GM12878 (cell line): ENCODE measurements at regions not wholly inside any gene's neighbourhood (a gene's known extent, or its start where the extent isn't known, plus 50 kb on each side); places are given as distances from the start of the nearest gene placed in this dataset.

ENCODE experiments used
- ATAC-seq: fragments of 200-7000 bp; cut with Tn5 transposase; 3 replicates; pipeline ENCODE4 v1.9.1; 2020; ENCODE audit warnings: mild to moderate bottlenecking, moderate library complexity
- BruUV-seq: library from RNA; stranded (reverse); fragments of 400-500 nt; replicated peaks from 2 replicates; lab custom pipeline; 2021; lab: Mats Ljungman, UMichigan
- CTCF ChIA-PET: fragments of 300-600 bp; sonication (Branson Sonifier 250); formaldehyde crosslinking; extraction: SDS; loops from one replicate; lab custom pipeline; 2021; ENCODE audit warnings: inconsistent platforms; lab: Yijun Ruan, JAX
- POLR2A ChIA-PET: fragments of 350-600 bp; formaldehyde crosslinking; extraction: SDS; loops from one replicate; lab custom pipeline; 2021; ENCODE audit warnings: inconsistent platforms; lab: Charles Lee
- RAD21 ChIA-PET: fragments of 300-600 bp; sonication (Branson Sonifier 250); formaldehyde crosslinking; loops from one replicate; lab custom pipeline; 2023; ENCODE audit warnings: antibody characterized with exemption; ENCODE audit not compliant: unreplicated experiment; lab: Charles Lee
- SMC1A ChIA-PET: fragments of 300-600 bp; sonication (Branson Sonifier 250); formaldehyde crosslinking; loops from one replicate; lab custom pipeline; 2023; ENCODE audit not compliant: unreplicated experiment, uncharacterized antibody; lab: Charles Lee
- DNase-seq: peaks from one replicate; pipeline ENCODE4 v3.0.0-alpha.2; 2011; ENCODE audit warnings: low read depth, low spot score
- FAIRE-seq: peaks from 3 replicates; lab custom pipeline; 2011; peaks lifted over from hg19 to GRCh38; lab: Jason Lieb, UNC
- H2AFZ ChIP-seq: 2 replicates; pipeline ENCODE4 v1.6.0; 2011; ENCODE audit warnings: low read depth, low read length, control low read depth; ENCODE audit not compliant: control insufficient read depth
- H3K27ac ChIP-seq: 2 replicates; pipeline ENCODE4 v1.5.1; 2011; ENCODE audit warnings: control low read depth; ENCODE audit not compliant: control insufficient read depth, insufficient read depth
- H3K27me3 ChIP-seq, 2 experiments: replicated peaks in 1 of 2; 2 replicates each; pipeline versions ENCODE4 v1.6.0 to v1.6.1; 2011; ENCODE audit warnings: low read length in 1 of 2; ENCODE audit not compliant: control insufficient read depth in 2 of 2, insufficient read depth in 2 of 2
- H3K36me3 ChIP-seq, 2 experiments: 2 replicates each; pipeline ENCODE4 v1.5.1; 2011; ENCODE audit warnings: low read length in 1 of 2; ENCODE audit not compliant: control insufficient read depth in 2 of 2, insufficient read depth in 2 of 2
- H3K4me1 ChIP-seq: 2 replicates; pipeline ENCODE4 v1.6.1; 2011; ENCODE audit warnings: mild to moderate bottlenecking, low read length, moderate library complexity, mixed read lengths; ENCODE audit not compliant: control insufficient read depth, insufficient read depth
- H3K4me2 ChIP-seq: 2 replicates; pipeline ENCODE4 v1.6.0; 2011; ENCODE audit warnings: control low read depth; ENCODE audit not compliant: control insufficient read depth, insufficient read depth
- H3K4me3 ChIP-seq: fragments of 200-600 bp; sonication (generic); 2 replicates; pipeline ENCODE4 v1.5.1; 2016
- H3K79me2 ChIP-seq: 2 replicates; pipeline ENCODE4 v1.6.0; 2011; ENCODE audit warnings: low read length; ENCODE audit not compliant: control insufficient read depth, insufficient read depth
- H3K9ac ChIP-seq: 2 replicates; pipeline ENCODE4 v1.8.0; 2011; ENCODE audit warnings: low read length, control low read depth, mixed read lengths; ENCODE audit not compliant: control insufficient read depth, insufficient read depth
- H3K9me3 ChIP-seq: replicated peaks from 3 replicates; pipeline ENCODE4 v1.5.1; 2011; ENCODE audit warnings: mild to moderate bottlenecking, low read length; ENCODE audit not compliant: control insufficient read depth, insufficient read depth
- H4K20me1 ChIP-seq: 2 replicates; pipeline ENCODE4 v1.6.0; 2011; ENCODE audit not compliant: control insufficient read depth, insufficient read depth
- BRCA1 ChIP-seq: IDR thresholded peaks from 2 replicates; pipeline ENCODE4 v1.6.1; 2011; ENCODE audit warnings: low read depth, low read length, improper control_type of control experiment
- CBFB ChIP-seq: IDR thresholded peaks from 2 replicates; pipeline ENCODE4 v1.6.1; 2016; ENCODE audit warnings: antibody characterized with exemption, low read depth
- EZH2 ChIP-seq: IDR thresholded peaks from 2 replicates; pipeline ENCODE4 v1.6.1; 2012; ENCODE audit warnings: low read depth, mild to moderate bottlenecking, control low read depth, inconsistent platforms, low read length, borderline replicate concordance; ENCODE audit not compliant: control insufficient read depth
- LARP7 ChIP-seq: fragments of 450-650 bp; IDR thresholded peaks from 2 replicates; pipeline ENCODE4 v1.6.1; 2017; ENCODE audit warnings: mild to moderate bottlenecking
- MEF2B ChIP-seq: fragments of 450-650 bp; IDR thresholded peaks from 2 replicates; pipeline ENCODE4 v1.6.1; 2018; ENCODE audit warnings: mild to moderate bottlenecking, moderate library complexity; ENCODE audit not compliant: partially characterized antibody, poor library complexity, severe bottlenecking
- MTA3 ChIP-seq: IDR thresholded peaks from 2 replicates; pipeline ENCODE4 v1.6.1; 2012; ENCODE audit warnings: low read length, inconsistent platforms, borderline replicate concordance
- NFYA ChIP-seq: IDR thresholded peaks from 2 replicates; pipeline ENCODE4 v1.6.1; 2011; ENCODE audit warnings: low read depth, mild to moderate bottlenecking, low read length, improper control_type of control experiment, borderline replicate concordance
- NR2C2 ChIP-seq: IDR thresholded peaks from 2 replicates; pipeline ENCODE4 v1.6.1; 2011; ENCODE audit warnings: borderline replicate concordance, low read depth; ENCODE audit not compliant: control insufficient read depth, insufficient read length
- SIN3A ChIP-seq: IDR thresholded peaks from 2 replicates; pipeline ENCODE4 v1.6.1; 2012; ENCODE audit warnings: low read depth, low read length, improper control_type of control experiment
- WGBS: methylation state at CpG from one replicate; pipeline ENCODE4 v1.1.6; 2016; ENCODE audit warnings: low lambda C conversion rate; ENCODE audit not compliant: insufficient replicate concordance, insufficient coverage; ENCODE audit errors: missing lambda C conversion rate; 5-methylcytosine and 5-hydroxymethylcytosine counted together
- in situ Hi-C: fragments of 300-500 bp; cut with MboI; formaldehyde crosslinking; loops from 9 replicates; pipeline ENCODE4 v1.14.3; 2018; ENCODE audit warnings: mixed read lengths
- intact Hi-C: fragments of 100-400 bp; cut with micrococcal nuclease; formaldehyde crosslinking; loops from one replicate; pipeline ENCODE4 v1.14.2; 2022; ENCODE audit not compliant: unreplicated experiment
- TF ChIP-seq, protein P1 (sequence below): fragments of 450-650 bp; IDR thresholded peaks from 2 replicates; pipeline ENCODE4 v1.6.1; 2018; ENCODE audit warnings: mild to moderate bottlenecking, low read depth, moderate library complexity; ENCODE audit not compliant: partially characterized antibody
- TF ChIP-seq, protein P2 (sequence below): IDR thresholded peaks from 2 replicates; pipeline ENCODE4 v1.6.1; 2011; ENCODE audit warnings: borderline replicate concordance, low read depth, mild to moderate bottlenecking, moderate library complexity, low read length; ENCODE audit not compliant: insufficient read depth, poor library complexity, severe bottlenecking

DNA sequence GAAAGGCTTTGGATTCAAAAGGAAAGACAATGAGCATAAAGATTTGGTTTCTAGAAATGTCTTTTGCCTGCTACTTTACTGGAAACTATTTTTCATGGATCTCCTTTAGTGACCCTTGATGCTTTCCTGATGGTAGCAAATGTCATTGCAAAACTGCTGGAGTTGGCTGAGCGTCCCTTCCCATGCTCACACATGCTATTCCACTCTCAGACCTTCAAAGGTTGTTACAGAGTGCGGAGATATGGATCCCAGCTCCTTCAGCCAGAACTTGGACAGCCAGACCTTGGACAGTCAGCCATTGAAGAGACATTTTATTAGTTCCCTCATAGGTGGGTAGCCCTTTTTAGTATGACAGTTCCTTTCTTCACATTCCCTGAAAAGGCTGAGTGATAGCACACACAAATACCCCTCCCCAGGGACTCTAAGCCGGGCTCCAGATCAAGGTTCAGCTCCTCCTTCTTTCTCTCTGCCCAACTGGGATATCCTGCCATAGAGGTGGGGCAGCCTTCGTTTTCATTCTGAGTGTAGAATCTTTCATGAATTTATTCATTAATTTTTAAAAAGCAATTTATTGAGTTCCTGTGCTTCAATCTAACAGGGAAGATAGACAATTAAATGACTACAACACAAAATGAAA lies 153.3 kb upstream of the SLC44A1 start:
- no peak overlapping the region for H3K9ac ChIP-seq
- H3K79me2 ChIP-seq: no peaks in the 10 kb centered on the region

DNA sequence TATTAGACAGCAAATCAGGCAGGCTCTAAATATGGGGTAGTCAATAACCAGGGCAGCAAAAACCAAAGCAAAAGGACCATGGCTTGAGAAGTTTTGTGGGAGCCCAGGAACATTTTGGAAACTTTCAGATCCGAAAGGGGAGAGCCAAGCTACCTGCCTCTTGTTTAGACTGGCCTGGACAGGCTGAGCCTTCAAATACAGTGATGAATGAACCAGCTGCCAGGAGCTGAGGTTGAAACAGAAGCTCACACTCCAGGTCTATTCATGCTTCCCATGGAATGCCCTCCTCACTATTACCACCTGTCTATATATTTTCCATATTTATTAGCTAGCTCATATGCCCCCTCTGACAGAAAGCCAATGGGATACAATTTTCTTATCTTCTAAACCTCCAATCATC lies 150.8 kb upstream of the SLC44A1 start:
- no peak overlapping the region for H3K4me3 ChIP-seq
- ChIA-PET POLR2A (no interaction called here), SMC1A (interaction anchor here (0.6 kb wide), 1 partner anchor 358 kb away, joined by 3 read pairs; no protein-coding TSS in a partner anchor), CTCF (no interaction called here), RAD21 (no interaction called here)
- H3K79me2 ChIP-seq: no peaks in the 10 kb centered on the region
- DNase-seq (no peak), FAIRE-seq (no peak), ATAC-seq (no peak)
- no TSS peak for BruUV-seq
- 0% methylated on average over 1 of the region's 1 CpG for WGBS
- H3K27ac ChIP-seq: no peak overlapping the region
- no peaks in the 10 kb centered on the region for H3K27me3 ChIP-seq
- H3K4me2 ChIP-seq: no peak overlapping the region
- no peaks in the 10 kb centered on the region for H3K9me3 ChIP-seq
- intact Hi-C loops: no loop called here
- in situ Hi-C loops: no loop called here
- H2AFZ ChIP-seq: no peak overlapping the region
- no peak overlapping the region for H3K9ac ChIP-seq
- H3K4me1 ChIP-seq: no peaks in the 10 kb centered on the region
- no peaks in the 10 kb centered on the region for H4K20me1 ChIP-seq
- no peaks in the 10 kb centered on the region for H3K36me3 ChIP-seq
- TF ChIP-seq, protein P1, sequence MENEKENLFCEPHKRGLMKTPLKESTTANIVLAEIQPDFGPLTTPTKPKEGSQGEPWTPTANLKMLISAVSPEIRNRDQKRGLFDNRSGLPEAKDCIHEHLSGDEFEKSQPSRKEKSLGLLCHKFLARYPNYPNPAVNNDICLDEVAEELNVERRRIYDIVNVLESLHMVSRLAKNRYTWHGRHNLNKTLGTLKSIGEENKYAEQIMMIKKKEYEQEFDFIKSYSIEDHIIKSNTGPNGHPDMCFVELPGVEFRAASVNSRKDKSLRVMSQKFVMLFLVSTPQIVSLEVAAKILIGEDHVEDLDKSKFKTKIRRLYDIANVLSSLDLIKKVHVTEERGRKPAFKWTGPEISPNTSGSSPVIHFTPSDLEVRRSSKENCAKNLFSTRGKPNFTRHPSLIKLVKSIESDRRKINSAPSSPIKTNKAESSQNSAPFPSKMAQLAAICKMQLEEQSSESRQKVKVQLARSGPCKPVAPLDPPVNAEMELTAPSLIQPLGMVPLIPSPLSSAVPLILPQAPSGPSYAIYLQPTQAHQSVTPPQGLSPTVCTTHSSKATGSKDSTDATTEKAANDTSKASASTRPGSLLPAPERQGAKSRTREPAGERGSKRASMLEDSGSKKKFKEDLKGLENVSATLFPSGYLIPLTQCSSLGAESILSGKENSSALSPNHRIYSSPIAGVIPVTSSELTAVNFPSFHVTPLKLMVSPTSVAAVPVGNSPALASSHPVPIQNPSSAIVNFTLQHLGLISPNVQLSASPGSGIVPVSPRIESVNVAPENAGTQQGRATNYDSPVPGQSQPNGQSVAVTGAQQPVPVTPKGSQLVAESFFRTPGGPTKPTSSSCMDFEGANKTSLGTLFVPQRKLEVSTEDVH: no peak
- TF ChIP-seq, protein P2, sequence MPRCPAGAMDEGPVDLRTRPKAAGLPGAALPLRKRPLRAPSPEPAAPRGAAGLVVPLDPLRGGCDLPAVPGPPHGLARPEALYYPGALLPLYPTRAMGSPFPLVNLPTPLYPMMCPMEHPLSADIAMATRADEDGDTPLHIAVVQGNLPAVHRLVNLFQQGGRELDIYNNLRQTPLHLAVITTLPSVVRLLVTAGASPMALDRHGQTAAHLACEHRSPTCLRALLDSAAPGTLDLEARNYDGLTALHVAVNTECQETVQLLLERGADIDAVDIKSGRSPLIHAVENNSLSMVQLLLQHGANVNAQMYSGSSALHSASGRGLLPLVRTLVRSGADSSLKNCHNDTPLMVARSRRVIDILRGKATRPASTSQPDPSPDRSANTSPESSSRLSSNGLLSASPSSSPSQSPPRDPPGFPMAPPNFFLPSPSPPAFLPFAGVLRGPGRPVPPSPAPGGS: no peak
- TF ChIP-seq NFYA (no peak), MEF2B (no peak), LARP7 (no peak), NR2C2 (no peak), CBFB (no peak), MTA3 (no peak), BRCA1 (no peak)

More for the DNA sequence above, 153.3 kb upstream of the SLC44A1 start:
- CTCF ChIA-PET: no interaction called here
- no peak for ATAC-seq
- FAIRE-seq: no peak
- WGBS: 17% methylated on average over 4 of the region's 4 CpGs
- no peak overlapping the region for H3K27ac ChIP-seq
- SMC1A ChIA-PET: no interaction called here
- POLR2A ChIA-PET: no interaction called here
- no peaks in the 10 kb centered on the region for H4K20me1 ChIP-seq
- H3K27me3 ChIP-seq: no peaks in the 10 kb centered on the region
- TF ChIP-seq SIN3A (no peak), EZH2 (no peak)
- TF ChIP-seq, all 136 proteins: peak for 0
- H3K4me3 ChIP-seq: no peak overlapping the region
- H3K4me2 ChIP-seq: no peak overlapping the region
- RAD21 ChIA-PET: no interaction called here
- BruUV-seq: no TSS peak
- no peak overlapping the region for H2AFZ ChIP-seq
- H3K36me3 ChIP-seq: no peaks in the 10 kb centered on the region
- no peak for DNase-seq
- no peaks in the 10 kb centered on the region for H3K4me1 ChIP-seq
- H3K9me3 ChIP-seq: no peaks in the 10 kb centered on the region
- intact Hi-C loops: no loop called here
- in situ Hi-C loops: no loop called here
